Activated CD8-positive, alpha-beta memory T cell treated with anti-CD3 and anti-CD28 coated beads, Interleukin-2, amount 10 ng/mL, durations not matched to agents 7 days and 5 days (primary cell): ENCODE measurements at regions not wholly inside any gene's neighbourhood (a gene's known extent, or its start where the extent isn't known, plus 50 kb on each side); places are given as distances from the start of the nearest gene placed in this dataset. TPM values are rescaled to one million over a fixed set of nuclear protein-coding genes. Genes with fewer than 3 reads are reported as not detected.

Experiments
- ATAC-seq: fragments of 150-1000 bp; cut with Tn5 transposase; one replicate; pipeline ENCODE4 v1.10.0; 2021; ENCODE audit warnings: moderate library complexity
- CTCF ChIA-PET: fragments of 350-600 bp; sonication (Branson Sonifier 250); formaldehyde crosslinking; loops from one replicate; lab custom pipeline; 2021; ENCODE audit warnings: antibody characterized with exemption; lab: Charles Lee
- DNase-seq: peaks from one replicate; pipeline ENCODE4 v3.0.0-alpha.2; 2020
- H3K27ac Mint-ChIP-seq: one replicate; pipeline ENCODE4 v1.8.0; 2021; ENCODE audit warnings: mild to moderate bottlenecking, mixed read lengths
- H3K27me3 Mint-ChIP-seq: one replicate; pipeline ENCODE4 v1.8.0; 2021; ENCODE audit warnings: mixed read lengths
- H3K36me3 Mint-ChIP-seq: one replicate; pipeline ENCODE4 v1.8.0; 2021; ENCODE audit warnings: mild to moderate bottlenecking, mixed read lengths
- H3K4me1 Mint-ChIP-seq: one replicate; pipeline ENCODE4 v1.8.0; 2021; ENCODE audit warnings: mixed read lengths
- H3K4me3 Mint-ChIP-seq: one replicate; pipeline ENCODE4 v1.8.0; 2021; ENCODE audit warnings: mild to moderate bottlenecking, moderate library complexity, mixed read lengths
- H3K9me3 Mint-ChIP-seq: one replicate; pipeline ENCODE4 v1.8.0; 2022; ENCODE audit warnings: low read depth, mixed read lengths
- microRNA-seq: library from miRNA; unstranded; fragments of <30 nt; microRNA quantifications from one replicate; pipeline ENCODE4 v1.2.0, GENCODE V29; 2022

DNA sequence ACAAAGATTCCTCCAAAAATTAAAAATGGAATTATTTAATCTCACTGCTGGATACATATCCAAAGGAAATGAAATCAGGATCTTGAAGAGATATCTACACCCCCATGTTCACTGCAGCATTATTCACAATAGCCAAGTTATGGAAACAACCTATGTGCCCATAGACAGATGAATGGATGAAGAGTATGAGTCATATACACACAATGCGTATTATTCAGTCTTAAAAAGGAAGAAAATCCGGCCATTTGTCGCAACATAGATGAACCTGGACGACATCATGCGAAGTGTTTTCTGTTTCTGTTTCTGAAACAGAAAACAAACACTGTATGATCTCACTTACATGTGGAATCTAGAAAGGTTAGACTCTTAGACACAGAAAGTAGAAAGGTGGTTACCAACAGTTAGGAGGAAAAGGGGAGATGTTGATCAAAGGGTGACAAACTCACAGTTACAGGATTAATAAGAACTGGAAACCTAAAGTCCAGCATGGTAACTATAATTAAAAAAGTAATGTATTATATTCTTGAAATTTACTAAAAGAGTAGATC lies 87.8 kb upstream of the ERBB4 start:
- ATAC-seq, result no peak
- Mint-ChIP-seq H3K27me3 (no peaks in the 10 kb centered on the region), H3K9me3 (peaks cover 4% of the 10 kb centered on the region), H3K27ac (no peak overlapping the region), H3K36me3 (no peaks in the 10 kb centered on the region), H3K4me3 (no peak overlapping the region), H3K4me1 (no peaks in the 10 kb centered on the region)
- CTCF ChIA-PET, result no interaction called here
- no peak for DNase-seq

GRCh38 chr2:212619954-212620353 lies 81.4 kb upstream of the ERBB4 start:
- no peak for DNase-seq
- ATAC-seq, result no peak
- H3K27ac Mint-ChIP-seq, result no peak overlapping the region
- H3K4me1 Mint-ChIP-seq, result no peaks in the 10 kb centered on the region
- H3K27me3 Mint-ChIP-seq, result no peaks in the 10 kb centered on the region
- no peak overlapping the region for H3K4me3 Mint-ChIP-seq
- CTCF ChIA-PET, result no interaction called here
- H3K36me3 Mint-ChIP-seq, result no peaks in the 10 kb centered on the region
- no peaks in the 10 kb centered on the region for H3K9me3 Mint-ChIP-seq

- CTCF ChIA-PET, result no interaction called here
- ATAC-seq (no peak), DNase-seq (no peak)
- no peak overlapping the region for H3K27ac Mint-ChIP-seq
- no peak overlapping the region for H3K4me3 Mint-ChIP-seq
- H3K36me3 Mint-ChIP-seq, result no peaks in the 10 kb centered on the region
- H3K9me3 Mint-ChIP-seq, result no peaks in the 10 kb centered on the region
- no peaks in the 10 kb centered on the region for H3K27me3 Mint-ChIP-seq
- H3K4me1 Mint-ChIP-seq, result no peaks in the 10 kb centered on the region
Measured at GRCh38 chr2:212618636-212619035, 80.0 kb upstream of the ERBB4 start.

- H3K9me3 Mint-ChIP-seq, result no peaks in the 10 kb centered on the region
- no peak for DNase-seq
- CTCF ChIA-PET, result no interaction called here
- no peaks in the 10 kb centered on the region for H3K36me3 Mint-ChIP-seq
- H3K4me3 Mint-ChIP-seq, result no peak overlapping the region
- no peak overlapping the region for H3K27ac Mint-ChIP-seq
- no peaks in the 10 kb centered on the region for H3K4me1 Mint-ChIP-seq
- H3K27me3 Mint-ChIP-seq, result no peaks in the 10 kb centered on the region
- ATAC-seq, result no peak
Measured at GRCh38 chr2:212610872-212611425, 72.3 kb upstream of the ERBB4 start.

GRCh38 chr2:212609479-212609878 lies 70.9 kb upstream of the ERBB4 start:
- DNase-seq (no peak), ATAC-seq (no peak)
- H3K36me3 Mint-ChIP-seq, result no peaks in the 10 kb centered on the region
- no peak overlapping the region for H3K27ac Mint-ChIP-seq
- no peaks in the 10 kb centered on the region for H3K4me1 Mint-ChIP-seq
- H3K4me3 Mint-ChIP-seq, result no peak overlapping the region
- H3K9me3 Mint-ChIP-seq, result no peaks in the 10 kb centered on the region
- no peaks in the 10 kb centered on the region for H3K27me3 Mint-ChIP-seq
- CTCF ChIA-PET, result no interaction called here

DNA sequence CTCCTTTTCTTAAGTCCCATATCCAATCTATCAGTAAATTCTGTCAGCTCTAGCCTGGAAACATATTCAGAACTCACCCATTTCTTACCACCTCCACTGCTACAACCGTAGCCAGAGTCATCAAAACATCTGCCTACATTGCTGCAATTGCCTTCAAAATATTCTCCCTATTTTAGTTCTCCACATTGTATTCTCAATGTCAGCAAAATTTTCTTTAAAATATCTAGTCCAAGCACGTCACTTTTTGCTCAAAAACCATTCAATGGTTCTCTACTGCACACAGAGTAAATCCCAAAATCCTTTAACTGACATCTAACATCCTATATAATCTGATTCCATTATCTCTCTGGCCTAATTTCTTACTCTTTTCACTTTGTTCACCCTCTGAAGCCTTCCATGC lies 68.5 kb upstream of the ERBB4 start:
- ATAC-seq, result no peak
- Mint-ChIP-seq H3K4me1 (no peaks in the 10 kb centered on the region), H3K27ac (no peak overlapping the region), H3K36me3 (no peaks in the 10 kb centered on the region), H3K27me3 (no peaks in the 10 kb centered on the region), H3K4me3 (no peak overlapping the region), H3K9me3 (no peaks in the 10 kb centered on the region)
- CTCF ChIA-PET, result no interaction called here
- DNase-seq, result no peak

- no peaks in the 10 kb centered on the region for H3K9me3 Mint-ChIP-seq
- no peak overlapping the region for H3K4me3 Mint-ChIP-seq
- H3K4me1 Mint-ChIP-seq, result no peaks in the 10 kb centered on the region
- DNase-seq, result no peak
- no peak for ATAC-seq
- H3K27ac Mint-ChIP-seq, result no peak overlapping the region
- CTCF ChIA-PET, result no interaction called here
- H3K36me3 Mint-ChIP-seq, result no peaks in the 10 kb centered on the region
- no peaks in the 10 kb centered on the region for H3K27me3 Mint-ChIP-seq
Measured at GRCh38 chr2:212606232-212606631, 67.6 kb upstream of the ERBB4 start.

GRCh38 chr2:212596688-212597087 lies 58.1 kb upstream of the ERBB4 start:
- no peaks in the 10 kb centered on the region for H3K27me3 Mint-ChIP-seq
- ATAC-seq, result no peak
- H3K36me3 Mint-ChIP-seq, result no peaks in the 10 kb centered on the region
- H3K9me3 Mint-ChIP-seq, result no peaks in the 10 kb centered on the region
- H3K4me3 Mint-ChIP-seq, result no peak overlapping the region
- no peak overlapping the region for H3K27ac Mint-ChIP-seq
- DNase-seq, result no peak
- CTCF ChIA-PET, result no interaction called here
- no peaks in the 10 kb centered on the region for H3K4me1 Mint-ChIP-seq

DNA sequence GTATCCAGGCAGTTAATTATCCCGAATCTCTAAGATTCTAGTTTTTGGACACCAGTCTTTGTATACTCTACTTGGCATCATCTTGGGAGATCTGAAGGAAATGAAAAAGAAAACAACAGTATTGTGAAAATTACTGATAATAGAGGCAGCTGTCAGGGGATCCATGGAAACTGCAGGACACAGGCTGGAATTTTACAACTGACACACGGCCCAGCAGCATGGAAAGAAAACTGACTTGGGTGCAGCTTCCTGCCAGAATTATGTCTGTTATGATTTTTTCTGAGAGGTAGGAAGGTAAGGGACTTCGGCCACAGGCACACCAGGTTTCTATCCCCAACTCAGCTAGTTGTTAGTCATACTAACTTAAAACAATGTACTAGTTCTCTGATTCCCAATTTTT lies 57.7 kb upstream of the ERBB4 start:
- Mint-ChIP-seq H3K27me3 (no peaks in the 10 kb centered on the region), H3K36me3 (no peaks in the 10 kb centered on the region), H3K4me3 (no peak overlapping the region), H3K4me1 (no peaks in the 10 kb centered on the region), H3K27ac (no peak overlapping the region), H3K9me3 (no peaks in the 10 kb centered on the region)
- ATAC-seq (no peak), DNase-seq (no peak)
- CTCF ChIA-PET, result no interaction called here

GRCh38 chr2:212595036-212595654 lies 56.5 kb upstream of the ERBB4 start:
- Mint-ChIP-seq H3K27ac (no peak overlapping the region), H3K4me1 (no peaks in the 10 kb centered on the region), H3K27me3 (no peaks in the 10 kb centered on the region), H3K36me3 (no peaks in the 10 kb centered on the region), H3K9me3 (no peaks in the 10 kb centered on the region), H3K4me3 (no peak overlapping the region)
- DNase-seq, result no peak
- no peak for ATAC-seq
- CTCF ChIA-PET, result no interaction called here

GRCh38 chr2:212592695-212593094 lies 54.1 kb upstream of the ERBB4 start:
- Mint-ChIP-seq H3K9me3 (no peaks in the 10 kb centered on the region), H3K27me3 (no peaks in the 10 kb centered on the region), H3K27ac (no peak overlapping the region), H3K4me1 (no peaks in the 10 kb centered on the region), H3K4me3 (no peak overlapping the region), H3K36me3 (no peaks in the 10 kb centered on the region)
- ATAC-seq (no peak), DNase-seq (no peak)
- CTCF ChIA-PET, result no interaction called here

Small RNA genes lying in the stretch of these regions (microRNA-seq; reads per million reads assigned to microRNA genes)
- gene MIR4776-1, result not detected
- not detected for gene MIR4776-2
